CD4-positive, alpha-beta memory T cell (primary cell): ENCODE measurements at regions not wholly inside any gene's neighbourhood (a gene's known extent, or its start where the extent isn't known, plus 50 kb on each side); places are given as distances from the start of the nearest gene placed in this dataset.

Source experiments
- CTCF ChIA-PET: fragments of 350-600 bp; sonication (Branson Sonifier 250); formaldehyde crosslinking; loops from one replicate; lab custom pipeline; 2021; ENCODE audit warnings: inconsistent platforms; ENCODE audit not compliant: partially characterized antibody; lab: Charles Lee
- POLR2A ChIA-PET: fragments of 350-600 bp; sonication (Branson Sonifier 250); formaldehyde crosslinking; loops from one replicate; lab custom pipeline; 2021; ENCODE audit not compliant: partially characterized antibody; lab: Charles Lee
- DNase-seq, 5 donors: peaks; one replicate each; pipeline versions ENCODE4 v3.0.0 to v3.0.0-alpha.2; 2020 to 2022; ENCODE audit warnings: mixed read lengths in 1 of 5
- H3K27ac ChIP-seq: one replicate; pipeline ENCODE4 v1.7.0; 2013; ENCODE audit warnings: low read depth, low read length
- H3K27me3 ChIP-seq: 2 replicates; pipeline ENCODE4 v1.7.0; 2013; ENCODE audit warnings: mild to moderate bottlenecking, low read length, moderate library complexity; ENCODE audit not compliant: insufficient read depth
- H3K36me3 ChIP-seq: 2 replicates; pipeline ENCODE4 v1.7.0; 2013; ENCODE audit warnings: mild to moderate bottlenecking, low read length, moderate library complexity; ENCODE audit not compliant: insufficient read depth
- H3K4me1 ChIP-seq: 2 replicates; pipeline ENCODE4 v1.7.0; 2013; ENCODE audit warnings: mild to moderate bottlenecking, low read length, moderate library complexity; ENCODE audit not compliant: insufficient read depth
- H3K4me3 ChIP-seq, 2 donors: one replicate each; pipeline ENCODE4 v1.7.0; 2013; ENCODE audit warnings: low read length in 2 of 2, mild to moderate bottlenecking in 1 of 2
- H3K9me3 ChIP-seq, 2 donors: one replicate each; pipeline ENCODE4 v1.7.0; 2013; ENCODE audit warnings: low read length in 2 of 2, control low read depth in 1 of 2; ENCODE audit not compliant: control insufficient read depth in 1 of 2
- H3K27ac Mint-ChIP-seq, 7 donors: one replicate each; pipeline ENCODE4 v1.8.0; 2020 to 2021; ENCODE audit warnings: mixed read lengths in 7 of 7, mild to moderate bottlenecking in 6 of 7, inconsistent platforms in 3 of 7, moderate library complexity in 3 of 7
- H3K27me3 Mint-ChIP-seq, 2 donors: one replicate each; pipeline ENCODE4 v1.8.0; 2020 to 2021; ENCODE audit warnings: mixed read lengths in 2 of 2
- H3K36me3 Mint-ChIP-seq, 2 donors: one replicate each; pipeline ENCODE4 v1.8.0; 2020 to 2021; ENCODE audit warnings: mixed read lengths in 2 of 2, inconsistent platforms in 1 of 2, mild to moderate bottlenecking in 1 of 2
- H3K4me1 Mint-ChIP-seq, 4 donors: one replicate each; pipeline ENCODE4 v1.8.0; 2020 to 2021; ENCODE audit warnings: mixed read lengths in 4 of 4, mild to moderate bottlenecking in 1 of 4
- H3K4me3 Mint-ChIP-seq, 8 donors: one replicate each; pipeline ENCODE4 v1.8.0; 2020 to 2021; ENCODE audit warnings: mixed read lengths in 8 of 8, mild to moderate bottlenecking in 7 of 8, moderate library complexity in 6 of 8, inconsistent platforms in 3 of 8
- H3K9me3 Mint-ChIP-seq, 8 donors: one replicate each; pipeline ENCODE4 v1.8.0; 2020 to 2021; ENCODE audit warnings: mixed read lengths in 8 of 8, mild to moderate bottlenecking in 5 of 8, inconsistent platforms in 3 of 8, moderate library complexity in 1 of 8
- intact Hi-C: fragments of 100-400 bp; cut with micrococcal nuclease; formaldehyde crosslinking; loops from one replicate; pipeline ENCODE4 v1.15.1; 2023

DNA sequence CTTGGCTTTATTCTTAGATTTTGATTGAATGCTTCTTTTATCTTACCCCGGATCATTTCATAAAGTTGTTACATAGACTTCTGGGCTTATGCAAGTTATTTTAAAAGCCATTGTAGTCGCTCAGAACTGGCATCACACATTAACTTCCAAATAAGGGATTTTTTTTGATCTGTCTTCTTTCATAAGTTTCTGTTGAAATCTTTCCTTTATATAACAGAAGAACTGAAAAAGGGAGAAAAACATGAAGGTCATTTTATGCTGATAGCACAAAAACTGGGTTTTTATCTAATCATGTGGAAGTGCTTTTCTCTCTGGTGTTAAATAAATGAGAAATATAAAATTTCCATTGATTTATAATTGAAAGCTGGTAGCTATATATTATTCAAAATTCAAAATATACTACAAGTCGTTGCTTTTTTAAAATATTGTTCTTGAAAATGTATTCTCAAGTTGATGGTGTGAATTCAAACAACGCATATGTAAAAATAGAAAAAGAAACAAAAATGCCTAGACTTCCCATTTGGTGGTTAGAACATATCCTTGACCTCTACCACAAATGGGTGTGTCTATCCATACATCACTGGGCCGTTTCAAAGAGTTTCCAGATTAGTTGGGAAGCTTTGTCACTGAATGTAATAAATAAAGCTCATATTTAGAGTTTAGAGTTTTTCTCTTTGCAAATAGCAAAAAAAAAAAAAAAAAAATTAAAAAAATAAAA, 258.3 kb upstream of the ZPLD1 start:
- peaks cover 14% of the 10 kb centered on the region for H3K4me1 ChIP-seq
- no peak for DNase-seq
- H3K27ac ChIP-seq: no peak overlapping the region
- CTCF ChIA-PET: interaction anchor here (0.6 to 1.5 kb wide), 2 partner anchors 52 to 62 kb away, joined by 4 to 6 read pairs; no protein-coding TSS in a partner anchor
- no peaks in the 10 kb centered on the region for H3K36me3 ChIP-seq
- peaks cover 0 to 1% (median 0%) of the 10 kb centered on the region in 8 donors for H3K9me3 Mint-ChIP-seq
- POLR2A ChIA-PET: no interaction called here
- no peak overlapping the region for H3K27ac Mint-ChIP-seq
- no peaks in the 10 kb centered on the region for H3K9me3 ChIP-seq
- H3K4me3 Mint-ChIP-seq: no peak overlapping the region
- H3K36me3 Mint-ChIP-seq: no peaks in the 10 kb centered on the region
- H3K27me3 ChIP-seq: no peaks in the 10 kb centered on the region
- H3K27me3 Mint-ChIP-seq: peaks cover 2% of the 10 kb centered on the region in 2 donors
- intact Hi-C loops: no loop called here
- no peak overlapping the region for H3K4me3 ChIP-seq
- H3K4me1 Mint-ChIP-seq: peaks cover 2 to 6% (median 4%) of the 10 kb centered on the region in 4 donors

DNA sequence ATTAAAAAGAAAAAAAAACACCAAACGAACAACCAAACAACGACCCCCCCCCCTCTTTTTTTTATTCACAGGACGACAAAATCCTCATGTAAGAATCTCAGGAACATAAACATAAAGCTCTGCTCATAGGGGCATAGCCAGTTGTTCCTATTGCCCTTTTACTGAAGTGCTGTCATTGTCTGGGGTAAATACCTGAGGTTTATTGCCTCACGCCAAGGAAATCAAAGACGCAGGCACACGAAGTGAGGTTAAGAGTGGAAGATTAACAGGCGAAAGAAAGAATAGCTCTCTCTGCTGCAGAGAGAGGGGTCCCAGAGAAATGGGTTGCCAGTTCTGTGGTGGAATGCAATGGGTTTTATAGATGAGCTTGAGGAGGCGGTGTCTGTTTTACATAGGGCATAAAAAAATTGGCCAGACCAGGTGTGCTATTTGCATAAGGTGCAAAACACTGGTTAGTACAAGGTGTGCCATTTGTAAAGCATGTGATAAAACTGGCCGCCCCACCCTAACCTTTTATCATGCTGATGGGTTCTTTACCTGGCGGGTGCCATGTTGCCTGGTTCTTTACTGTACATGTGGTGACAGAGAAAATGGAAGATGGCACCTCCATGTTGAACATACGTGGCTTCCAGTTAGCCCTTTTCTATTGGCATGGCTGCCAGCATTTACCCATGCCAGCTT, 257.6 kb upstream of the ZPLD1 start:
- H3K27me3 ChIP-seq: no peaks in the 10 kb centered on the region
- H3K27me3 Mint-ChIP-seq: peaks cover 2% of the 10 kb centered on the region in 2 donors
- no peak overlapping the region for H3K4me3 Mint-ChIP-seq
- H3K9me3 ChIP-seq: no peaks in the 10 kb centered on the region
- no peak overlapping the region for H3K4me3 ChIP-seq
- H3K27ac ChIP-seq: no peak overlapping the region
- H3K36me3 Mint-ChIP-seq: no peaks in the 10 kb centered on the region
- DNase-seq: no peak
- peaks cover 0 to 1% (median 0%) of the 10 kb centered on the region in 8 donors for H3K9me3 Mint-ChIP-seq
- CTCF ChIA-PET: interaction anchor here (0.6 kb wide), 1 partner anchor 63 kb away, joined by 6 read pairs; no protein-coding TSS in a partner anchor
- POLR2A ChIA-PET: no interaction called here
- H3K4me1 ChIP-seq: peaks cover 14% of the 10 kb centered on the region
- peaks cover 2 to 6% (median 4%) of the 10 kb centered on the region in 4 donors for H3K4me1 Mint-ChIP-seq
- no peaks in the 10 kb centered on the region for H3K36me3 ChIP-seq
- H3K27ac Mint-ChIP-seq: no peak overlapping the region
- intact Hi-C loops: no loop called here

DNA sequence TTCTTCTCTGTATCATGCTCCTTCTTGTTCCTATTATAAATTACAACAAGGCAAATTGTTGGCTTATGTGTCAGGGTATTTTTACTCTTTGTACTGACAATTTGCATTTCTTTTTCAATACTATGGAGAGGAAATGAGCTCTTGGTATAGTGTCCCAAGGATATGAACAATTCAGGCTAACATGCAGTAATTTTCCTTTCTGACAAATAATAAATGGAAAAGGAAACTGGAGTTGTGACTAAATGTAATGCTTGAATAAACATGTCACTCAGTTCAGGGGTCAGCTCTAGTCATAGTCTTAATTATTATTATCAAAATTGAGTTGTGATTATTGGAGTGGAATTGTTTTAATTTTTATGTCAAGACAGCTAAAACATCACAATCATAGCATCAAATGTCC, 256.0 kb upstream of the ZPLD1 start:
- Histone ChIP-seq H3K27me3 (no peaks in the 10 kb centered on the region), H3K4me1 (peaks cover 14% of the 10 kb centered on the region), H3K36me3 (no peaks in the 10 kb centered on the region), H3K9me3 (no peaks in the 10 kb centered on the region), H3K4me3 (no peak overlapping the region), H3K27ac (no peak overlapping the region)
- H3K4me1 Mint-ChIP-seq: peaks cover 2 to 6% (median 4%) of the 10 kb centered on the region in 4 donors
- H3K4me3 Mint-ChIP-seq: no peak overlapping the region
- no peak overlapping the region for H3K27ac Mint-ChIP-seq
- DNase-seq: no peak
- ChIA-PET POLR2A (interaction anchor here (0.6 to 1.9 kb wide), 2 partner anchors 329 to 864 kb away, joined by 3 to 5 read pairs; partner anchors contain the start of gene NFKBIZ), CTCF (interaction anchor here (1.8 to 2.3 kb wide), 2 partner anchors 46 to 50 kb away, joined by 7 to 8 read pairs; no protein-coding TSS in a partner anchor)
- intact Hi-C loops: no loop called here
- peaks cover 0 to 3% (median 0%) of the 10 kb centered on the region in 8 donors for H3K9me3 Mint-ChIP-seq
- H3K27me3 Mint-ChIP-seq: peaks cover 2% of the 10 kb centered on the region in 2 donors
- H3K36me3 Mint-ChIP-seq: no peaks in the 10 kb centered on the region

DNA sequence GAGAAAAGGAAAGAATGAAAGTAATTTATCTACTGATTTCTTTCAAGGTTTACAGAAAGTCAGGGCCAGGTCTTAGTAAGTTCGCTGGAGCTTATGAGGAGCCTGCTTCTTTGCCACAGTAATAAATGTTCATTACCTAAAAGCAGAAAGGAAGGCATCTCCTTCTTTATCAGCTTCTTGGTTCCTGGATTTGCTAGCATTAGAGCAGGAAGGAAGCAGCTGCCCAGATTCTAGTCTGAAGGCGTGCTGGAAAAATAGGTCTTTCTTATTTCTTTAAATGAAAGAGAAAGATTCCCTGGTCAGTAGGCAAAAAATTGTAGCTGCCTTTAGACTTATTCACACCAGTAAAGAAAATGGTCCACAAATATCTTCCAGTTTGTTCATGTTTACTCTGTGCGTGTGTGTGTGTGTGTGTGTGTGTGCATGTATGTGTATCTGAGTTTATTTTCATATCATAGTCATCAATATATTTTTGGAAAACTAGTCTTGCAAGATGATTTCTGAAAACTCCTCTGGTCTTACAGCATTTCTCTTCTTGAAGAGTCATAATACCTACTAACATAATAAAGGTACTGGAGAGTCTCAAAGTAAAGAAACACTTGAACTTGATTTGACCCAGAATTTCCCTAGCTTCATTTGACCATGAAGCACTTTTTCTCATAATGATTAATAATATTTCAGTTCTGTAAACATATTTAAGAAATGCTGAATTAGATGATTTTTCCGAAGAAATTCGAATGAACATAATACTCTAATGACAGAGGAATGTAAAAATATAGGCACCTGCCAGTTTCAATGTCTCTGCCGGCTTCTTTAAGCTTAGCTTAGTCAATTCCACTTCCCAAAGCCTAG, 255.3 kb upstream of the ZPLD1 start:
- Mint-ChIP-seq H3K27ac (no peak overlapping the region), H3K4me1 (peaks cover 2 to 6% (median 4%) of the 10 kb centered on the region in 4 donors), H3K27me3 (peaks cover 0 to 2% of the 10 kb centered on the region in 2 donors), H3K9me3 (peaks cover 0 to 3% (median 0%) of the 10 kb centered on the region in 8 donors), H3K4me3 (peak overlapping the region in 2 of 8 donors; percentile 34 to 42), H3K36me3 (no peaks in the 10 kb centered on the region)
- H3K9me3 ChIP-seq: no peaks in the 10 kb centered on the region
- intact Hi-C loops: no loop called here
- H3K4me1 ChIP-seq: peaks cover 14% of the 10 kb centered on the region
- no peak for DNase-seq
- H3K36me3 ChIP-seq: no peaks in the 10 kb centered on the region
- POLR2A ChIA-PET: interaction anchor here (0.6 to 1.9 kb wide), 2 partner anchors 330 to 865 kb away, joined by 3 to 5 read pairs; partner anchors contain the start of gene NFKBIZ
- H3K27ac ChIP-seq: no peak overlapping the region
- H3K27me3 ChIP-seq: no peaks in the 10 kb centered on the region
- CTCF ChIA-PET: interaction anchor here (1.8 to 2.3 kb wide), 3 partner anchors 45 to 377 kb away, joined by 5 to 8 read pairs (median 7); no protein-coding TSS in a partner anchor
- H3K4me3 ChIP-seq: no peak overlapping the region

DNA sequence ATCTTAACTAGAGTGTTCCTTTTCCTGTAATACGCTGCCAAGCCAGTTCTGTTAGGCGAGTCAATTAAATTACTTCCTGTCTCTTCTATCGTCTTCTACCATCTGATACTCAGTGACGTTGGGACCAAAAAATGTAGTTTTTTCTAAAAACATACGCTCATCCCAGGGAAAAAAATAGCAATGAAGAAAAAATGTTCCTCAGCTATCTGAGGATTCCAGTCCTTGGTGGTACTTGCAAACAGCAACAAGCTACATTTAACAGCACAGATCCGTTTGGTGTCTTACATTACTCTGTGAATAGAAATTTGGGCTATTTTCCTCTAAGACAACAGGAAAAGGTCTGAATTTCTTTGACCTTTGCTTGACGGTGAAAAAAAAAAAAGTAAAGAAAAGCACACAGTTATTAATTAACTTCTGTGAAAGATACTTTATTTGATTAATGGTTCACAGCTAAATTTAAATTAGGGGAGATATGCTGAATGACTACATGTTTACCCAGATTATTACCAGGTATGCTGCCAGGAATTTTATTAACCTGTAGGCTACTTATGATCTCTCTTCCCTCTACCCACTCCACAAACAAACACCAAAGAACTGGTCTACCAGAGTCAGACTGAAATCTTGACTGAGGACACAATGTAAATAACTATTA, 254.4 kb upstream of the ZPLD1 start:
- no peak overlapping the region for H3K4me3 ChIP-seq
- Mint-ChIP-seq H3K27me3 (peaks cover 0 to 2% of the 10 kb centered on the region in 2 donors), H3K4me1 (peaks cover 2 to 6% (median 4%) of the 10 kb centered on the region in 4 donors), H3K27ac (no peak overlapping the region), H3K36me3 (no peaks in the 10 kb centered on the region), H3K9me3 (peaks cover 0 to 2% (median 0%) of the 10 kb centered on the region in 8 donors), H3K4me3 (no peak overlapping the region)
- peak in 2 of 5 donors; percentile 2 to 7 for DNase-seq
- H3K27me3 ChIP-seq: no peaks in the 10 kb centered on the region
- intact Hi-C loops: no loop called here
- H3K36me3 ChIP-seq: no peaks in the 10 kb centered on the region
- ChIA-PET CTCF (interaction anchor here (1.8 to 2.1 kb wide), 2 partner anchors 45 to 378 kb away, joined by 5 to 7 read pairs; no protein-coding TSS in a partner anchor), POLR2A (interaction anchor here (1.9 kb wide), 1 partner anchor 331 kb away, joined by 5 read pairs; the partner anchor contains the start of gene NFKBIZ)
- no peaks in the 10 kb centered on the region for H3K9me3 ChIP-seq
- no peak overlapping the region for H3K27ac ChIP-seq
- H3K4me1 ChIP-seq: peaks cover 14% of the 10 kb centered on the region

DNA sequence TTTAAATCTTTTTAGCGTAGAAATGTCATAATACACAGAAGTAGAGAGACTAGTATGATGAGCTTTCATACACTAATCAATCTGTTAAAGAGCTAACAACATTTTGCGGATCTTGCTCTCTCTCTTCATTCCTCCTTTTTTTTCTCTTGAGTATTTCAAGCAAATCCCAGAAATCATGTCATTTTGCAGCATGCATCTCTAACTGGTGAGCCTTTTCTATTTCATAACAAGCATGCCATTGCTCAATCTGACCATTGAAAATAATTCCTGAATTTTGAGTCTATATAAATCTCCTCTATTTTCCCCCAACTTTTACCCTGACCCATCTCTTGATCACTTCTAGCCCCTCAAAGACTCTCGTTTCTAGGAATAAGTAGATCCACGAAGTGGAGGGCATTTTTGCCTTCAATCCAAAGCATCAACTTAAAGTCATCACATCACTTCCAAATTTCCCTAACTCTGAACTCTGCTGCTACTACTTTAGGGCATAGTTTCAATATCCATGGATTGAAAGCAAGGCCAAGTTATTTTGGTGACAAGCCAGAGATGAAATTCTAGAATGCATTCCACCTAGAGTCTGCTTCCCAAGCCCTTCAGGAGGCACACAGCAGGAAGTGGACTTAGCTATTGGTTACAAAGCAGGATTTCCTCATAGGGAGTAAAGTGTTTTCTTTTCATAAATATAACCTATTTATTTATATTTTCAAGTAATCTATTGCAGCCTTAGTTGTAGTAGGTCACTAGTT, 253.5 kb upstream of the ZPLD1 start:
- no peak overlapping the region for H3K27ac Mint-ChIP-seq
- H3K4me3 ChIP-seq: no peak overlapping the region
- peaks cover 14% of the 10 kb centered on the region for H3K4me1 ChIP-seq
- POLR2A ChIA-PET: no interaction called here
- no peaks in the 10 kb centered on the region for H3K36me3 ChIP-seq
- H3K9me3 ChIP-seq: no peaks in the 10 kb centered on the region
- peaks cover 0 to 2% of the 10 kb centered on the region in 2 donors for H3K27me3 Mint-ChIP-seq
- intact Hi-C loops: no loop called here
- CTCF ChIA-PET: interaction anchor here (1.7 to 2.1 kb wide), 2 partner anchors 47 to 379 kb away, joined by 3 to 5 read pairs; no protein-coding TSS in a partner anchor
- no peak overlapping the region for H3K27ac ChIP-seq
- no peak for DNase-seq
- H3K36me3 Mint-ChIP-seq: no peaks in the 10 kb centered on the region
- H3K4me1 Mint-ChIP-seq: peaks cover 2 to 6% (median 4%) of the 10 kb centered on the region in 4 donors
- H3K27me3 ChIP-seq: no peaks in the 10 kb centered on the region
- no peak overlapping the region for H3K4me3 Mint-ChIP-seq
- H3K9me3 Mint-ChIP-seq: peaks cover 0 to 2% (median 0%) of the 10 kb centered on the region in 8 donors
